Small intestine (tissue), 7 donors: ENCODE measurements at regions not wholly inside any gene's neighbourhood (a gene's known extent, or its start where the extent isn't known, plus 50 kb on each side); places are given as distances from the start of the nearest gene placed in this dataset.
A peak's percentile ranks its signal among the peaks of the same experiment; 100 is the strongest.

ENCODE experiments used
- DNase-seq, 2 donors: peaks; one replicate each; pipeline versions ENCODE4 v3.0.0 to v3.0.0-alpha.2; 2013
- FAIRE-seq: peaks from 2 replicates; lab custom pipeline; 2012; peaks lifted over from hg19 to GRCh38; lab: Jason Lieb, UNC
- H3K27ac ChIP-seq, 3 donors: one replicate each; pipeline ENCODE4 v1.5.1; 2013; ENCODE audit warnings: low read length in 2 of 3, mild to moderate bottlenecking in 2 of 3, control low read depth in 1 of 3, inconsistent platforms in 1 of 3, low read depth in 1 of 3, moderate library complexity in 1 of 3
- H3K27me3 ChIP-seq, 3 donors: one replicate each; pipeline ENCODE4 v1.6.1; 2013; ENCODE audit warnings: low read length in 3 of 3, inconsistent platforms in 1 of 3; ENCODE audit not compliant: control insufficient read depth in 3 of 3, insufficient read depth in 3 of 3
- H3K36me3 ChIP-seq, 3 donors: one replicate each; pipeline ENCODE4 v1.6.1; 2013; ENCODE audit warnings: low read length in 3 of 3, inconsistent platforms in 1 of 3, low read depth in 1 of 3, mild to moderate bottlenecking in 1 of 3, moderate library complexity in 1 of 3; ENCODE audit not compliant: control insufficient read depth in 3 of 3, insufficient read depth in 2 of 3
- H3K4me1 ChIP-seq, 3 donors: one replicate each; pipeline ENCODE4 v1.6.1; 2013; ENCODE audit warnings: low read length in 2 of 3, inconsistent platforms in 1 of 3, low read depth in 1 of 3, mild to moderate bottlenecking in 1 of 3, moderate library complexity in 1 of 3; ENCODE audit not compliant: control insufficient read depth in 3 of 3, insufficient read depth in 2 of 3
- H3K4me3 ChIP-seq, 3 donors: one replicate each; pipeline ENCODE4 v1.5.1; 2013; ENCODE audit warnings: low read length in 3 of 3, control low read depth in 1 of 3, inconsistent platforms in 1 of 3, low read depth in 1 of 3, mild to moderate bottlenecking in 1 of 3, moderate library complexity in 1 of 3
- H3K9me3 ChIP-seq, 2 donors: one replicate each; pipeline ENCODE4 v1.6.1; 2013; ENCODE audit warnings: low read depth in 1 of 2, low read length in 1 of 2; ENCODE audit not compliant: control insufficient read depth in 2 of 2, insufficient read depth in 1 of 2
- WGBS, 3 donors: extraction: QIAGEN DNeasy Blood & Tissue Kit; methylation state at CpG; one replicate each; pipeline ENCODE4 v1.1.7; 2013; 5-methylcytosine and 5-hydroxymethylcytosine counted together
- donor health status: healthy with polysubstance abuse.
- donor health status: control.
- donor health status: control.
- donor health status: Bipolar disorder and iron deficiency.
- donor health status: healthy.

GRCh38 chr4:110798687-110799086 lies 175.8 kb upstream of the PITX2 start:
- no peak overlapping the region for H3K4me3 ChIP-seq
- no peaks in the 10 kb centered on the region for H3K9me3 ChIP-seq
- peaks cover 0 to 15% (median 0%) of the 10 kb centered on the region in 3 donors for H3K4me1 ChIP-seq
- FAIRE-seq (no peak), DNase-seq (peak in 1 of 2 donors; percentile 6)
- H3K36me3 ChIP-seq, result no peaks in the 10 kb centered on the region
- H3K27me3 ChIP-seq, result no peaks in the 10 kb centered on the region
- no peak overlapping the region for H3K27ac ChIP-seq
- 42 to 59% (median 49%) methylated on average over 13 of the region's 13 CpGs for WGBS, 3 donors

- Histone ChIP-seq H3K9me3 (no peaks in the 10 kb centered on the region), H3K27ac (no peak overlapping the region), H3K36me3 (no peaks in the 10 kb centered on the region), H3K4me1 (peaks cover 0 to 13% (median 0%) of the 10 kb centered on the region in 3 donors), H3K4me3 (no peak overlapping the region), H3K27me3 (no peaks in the 10 kb centered on the region)
- WGBS, 3 donors, result 8 to 34% (median 24%) methylated on average over 3 of the region's 3 CpGs
- DNase-seq (peak in 1 of 2 donors; percentile 5), FAIRE-seq (no peak)
Measured at GRCh38 chr4:110799211-110799610, 176.3 kb upstream of the PITX2 start.

- H3K27ac ChIP-seq, result no peak overlapping the region
- DNase-seq (no peak), FAIRE-seq (no peak)
- no peaks in the 10 kb centered on the region for H3K27me3 ChIP-seq
- peaks cover 0 to 13% (median 0%) of the 10 kb centered on the region in 3 donors for H3K4me1 ChIP-seq
- no peaks in the 10 kb centered on the region for H3K9me3 ChIP-seq
- H3K4me3 ChIP-seq, result no peak overlapping the region
- no peaks in the 10 kb centered on the region for H3K36me3 ChIP-seq
Measured at GRCh38 chr4:110801591-110801990, 178.7 kb upstream of the PITX2 start.

GRCh38 chr4:110808351-110808878 lies 185.5 kb upstream of the PITX2 start:
- 23 to 58% (median 33%) methylated on average over 6 of the region's 6 CpGs for WGBS, 3 donors
- Histone ChIP-seq H3K9me3 (no peaks in the 10 kb centered on the region), H3K4me1 (no peaks in the 10 kb centered on the region), H3K36me3 (no peaks in the 10 kb centered on the region), H3K27ac (peak overlapping the region in 2 of 3 donors; percentile 4 to 51), H3K27me3 (no peaks in the 10 kb centered on the region), H3K4me3 (no peak overlapping the region)
- DNase-seq, result peak; percentile 62 to 94
- no peak for FAIRE-seq

GRCh38 chr4:110815950-110816349 lies 193.1 kb upstream of the PITX2 start:
- peak; percentile 73 for FAIRE-seq
- H3K36me3 ChIP-seq, result no peaks in the 10 kb centered on the region
- WGBS, 3 donors, result 69 to 76% (median 75%) methylated on average over 4 of the region's 4 CpGs

GRCh38 chr4:110816367-110816766 lies 193.5 kb upstream of the PITX2 start:
- no peak for FAIRE-seq

More at GRCh38 chr4:110815950-110816349, 193.1 kb upstream of the PITX2 start:
- Histone ChIP-seq H3K27ac (no peak overlapping the region), H3K9me3 (no peaks in the 10 kb centered on the region), H3K4me3 (no peak overlapping the region), H3K4me1 (no peaks in the 10 kb centered on the region), H3K27me3 (no peaks in the 10 kb centered on the region)
- no peak for DNase-seq

GRCh38 chr4:110821186-110821585 lies 198.3 kb upstream of the PITX2 start:
- Histone ChIP-seq H3K36me3 (no peaks in the 10 kb centered on the region), H3K9me3 (no peaks in the 10 kb centered on the region), H3K27me3 (no peaks in the 10 kb centered on the region), H3K4me1 (no peaks in the 10 kb centered on the region), H3K4me3 (no peak overlapping the region), H3K27ac (no peak overlapping the region)
- FAIRE-seq, result no peak
- 61 to 78% (median 70%) methylated on average over 4 of the region's 4 CpGs for WGBS, 3 donors
- DNase-seq, result no peak

More at GRCh38 chr4:110816367-110816766, 193.5 kb upstream of the PITX2 start:
- Histone ChIP-seq H3K9me3 (no peaks in the 10 kb centered on the region), H3K4me3 (no peak overlapping the region), H3K4me1 (no peaks in the 10 kb centered on the region), H3K27ac (no peak overlapping the region), H3K27me3 (no peaks in the 10 kb centered on the region), H3K36me3 (no peaks in the 10 kb centered on the region)
- no peak for DNase-seq
- 45 to 50% (median 45%) methylated on average over 1 of the region's 1 CpG for WGBS, 3 donors

GRCh38 chr4:110823251-110823650 lies 200.4 kb upstream of the PITX2 start:
- FAIRE-seq (no peak), DNase-seq (no peak)
- H3K9me3 ChIP-seq, result no peaks in the 10 kb centered on the region
- no peaks in the 10 kb centered on the region for H3K4me1 ChIP-seq
- WGBS, 3 donors, result 83 to 90% (median 88%) methylated on average over 3 of the region's 3 CpGs
- H3K4me3 ChIP-seq, result no peak overlapping the region
- H3K27ac ChIP-seq, result no peak overlapping the region
- H3K36me3 ChIP-seq, result no peaks in the 10 kb centered on the region
- no peaks in the 10 kb centered on the region for H3K27me3 ChIP-seq

- Histone ChIP-seq H3K36me3 (no peaks in the 10 kb centered on the region), H3K4me3 (no peak overlapping the region), H3K27ac (no peak overlapping the region), H3K4me1 (no peaks in the 10 kb centered on the region), H3K27me3 (no peaks in the 10 kb centered on the region), H3K9me3 (no peaks in the 10 kb centered on the region)
- 88 to 93% (median 92%) methylated on average over 5 of the region's 5 CpGs for WGBS, 3 donors
- no peak for DNase-seq
- FAIRE-seq, result no peak
Measured at GRCh38 chr4:110824344-110824743, 201.5 kb upstream of the PITX2 start.
